GM12892 (cell line): ENCODE measurements at regions not wholly inside any gene's neighbourhood (a gene's known extent, or its start where the extent isn't known, plus 50 kb on each side); places are given as distances from the start of the nearest gene placed in this dataset.

Source experiments
- POLR2A ChIP-seq: IDR thresholded peaks from 2 replicates; pipeline ENCODE4 v1.6.1; 2011; ENCODE audit warnings: low read depth, low read length, control low read depth
- POLR2AphosphoS5 ChIP-seq: IDR thresholded peaks from 2 replicates; pipeline ENCODE4 v1.6.1; 2011; ENCODE audit warnings: low read depth, low read length, control low read depth
- TAF1 ChIP-seq: IDR thresholded peaks from 2 replicates; pipeline ENCODE4 v1.6.1; 2011; ENCODE audit warnings: low read depth, mild to moderate bottlenecking, control low read depth, low read length, borderline replicate concordance

GRCh38 chr12:30822385-30823155 lies 67.8 kb upstream of the CAPRIN2 start:
- no peak for TF ChIP-seq POLR2AphosphoS5
- no peak for TF ChIP-seq POLR2A
- TF ChIP-seq TAF1: no peak
